ENCODE measurements at regions not wholly inside any gene's neighbourhood (a gene's known extent, or its start where the extent isn't known, plus 50 kb on each side); places are given as distances from the start of the nearest gene placed in this dataset.
"Not testable (repeated sequence)": the region's sequence is repeated elsewhere in the genome, so short reads cannot be mapped to it uniquely, and the experiment has no call there.

- Histone ChIP-seq H3K4me2 (ENCODE audit: low read length) (no peak overlapping the region), H3K4ac (ENCODE audit: low read depth, low read length) (no peak overlapping the region), H3K18ac (ENCODE audit: low read length) (no peak overlapping the region), H4K5ac (ENCODE audit: low read length) (no peak overlapping the region), H3K27me3 (ENCODE audit: insufficient read depth, low read length, poor library complexity) (no peaks in the 10 kb centered on the region), H2BK5ac (ENCODE audit: low read length) (no peak overlapping the region), H2AK5ac (ENCODE audit: low read length) (no peak overlapping the region), H3K23ac (ENCODE audit: low read length) (no peak overlapping the region), H3K27ac (ENCODE audit: low read depth, low read length) (no peak overlapping the region), H4K8ac (ENCODE audit: low read depth, low read length) (no peak overlapping the region), H2BK120ac (ENCODE audit: low read depth, low read length) (no peak overlapping the region), H3K56ac (ENCODE audit: low read length) (no peak overlapping the region), H3K36me3 (ENCODE audit: control insufficient read depth, insufficient read depth, low read length) (no peaks in the 10 kb centered on the region), H3K4me3 (ENCODE audit: low read length) (no peak overlapping the region), H3K79me2 (ENCODE audit: control insufficient read depth, insufficient read depth, low read length) (no peaks in the 10 kb centered on the region), H2BK15ac (replicated peaks; ENCODE audit: low read depth) (no peak overlapping the region), H3K4me1 (ENCODE audit: control insufficient read depth, low read depth, low read length) (no peaks in the 10 kb centered on the region), H3K79me1 (ENCODE audit: low read length) (no peaks in the 10 kb centered on the region), H3K9ac (ENCODE audit: low read length) (no peak overlapping the region)
- DNase-seq, result no peak
Observed at GRCh38 chr3:82177774-82178173, 416.3 kb upstream of the GBE1 start.

GRCh38 chr3:82165266-82165665 is 403.8 kb upstream of the GBE1 start:
- Histone ChIP-seq H2BK15ac (replicated peaks; ENCODE audit: low read depth) (no peak overlapping the region), H3K4me1 (ENCODE audit: control insufficient read depth, low read depth, low read length) (no peaks in the 10 kb centered on the region)
- no CpG with 5 or more reads among the region's 1 CpG for WGBS (ENCODE audit: extremely low coverage, insufficient coverage, low lambda C conversion rate)

GRCh38 chr3:82163907-82164520 is 402.6 kb upstream of the GBE1 start:
- H3K79me1 ChIP-seq (ENCODE audit: low read length), result no peaks in the 10 kb centered on the region
- H3K79me2 ChIP-seq (ENCODE audit: control insufficient read depth, insufficient read depth, low read length), result no peaks in the 10 kb centered on the region
- H3K56ac ChIP-seq (ENCODE audit: low read length), result no peak overlapping the region
- H3K4me2 ChIP-seq (ENCODE audit: low read length), result no peak overlapping the region
- no peaks in the 10 kb centered on the region for H3K27me3 ChIP-seq (ENCODE audit: insufficient read depth, low read length, poor library complexity)
- H3K4ac ChIP-seq (ENCODE audit: low read depth, low read length), result no peak overlapping the region
- H4K5ac ChIP-seq (ENCODE audit: low read length), result no peak overlapping the region
- H3K4me3 ChIP-seq (ENCODE audit: low read length), result no peak overlapping the region
- no peak overlapping the region for H3K9ac ChIP-seq (ENCODE audit: low read length)
- H3K4me1 ChIP-seq (ENCODE audit: control insufficient read depth, low read depth, low read length), result no peaks in the 10 kb centered on the region
- no CpG with 5 or more reads among the region's 1 CpG for WGBS (ENCODE audit: extremely low coverage, insufficient coverage, low lambda C conversion rate)
- no peak overlapping the region for H2AK5ac ChIP-seq (ENCODE audit: low read length)
- no peak overlapping the region for H3K27ac ChIP-seq (ENCODE audit: low read depth, low read length)
- peak; percentile 44 for DNase-seq
- no peak overlapping the region for H2BK5ac ChIP-seq (ENCODE audit: low read length)
- no peak overlapping the region for H4K8ac ChIP-seq (ENCODE audit: low read depth, low read length)
- H2BK15ac ChIP-seq (replicated peaks; ENCODE audit: low read depth), result no peak overlapping the region
- no peak overlapping the region for H3K23ac ChIP-seq (ENCODE audit: low read length)
- H3K18ac ChIP-seq (ENCODE audit: low read length), result no peak overlapping the region
- no peak overlapping the region for H2BK120ac ChIP-seq (ENCODE audit: low read depth, low read length)
- H3K36me3 ChIP-seq (ENCODE audit: control insufficient read depth, insufficient read depth, low read length), result no peaks in the 10 kb centered on the region

More at GRCh38 chr3:82165266-82165665, 403.8 kb upstream of the GBE1 start:
- H2AK5ac ChIP-seq (ENCODE audit: low read length), result no peak overlapping the region
- H3K4me3 ChIP-seq (ENCODE audit: low read length), result no peak overlapping the region
- H3K27me3 ChIP-seq (ENCODE audit: insufficient read depth, low read length, poor library complexity), result no peaks in the 10 kb centered on the region
- no peak overlapping the region for H3K27ac ChIP-seq (ENCODE audit: low read depth, low read length)
- no peak overlapping the region for H3K56ac ChIP-seq (ENCODE audit: low read length)
- no peak overlapping the region for H2BK120ac ChIP-seq (ENCODE audit: low read depth, low read length)
- no peak overlapping the region for H3K9ac ChIP-seq (ENCODE audit: low read length)
- no peak overlapping the region for H3K18ac ChIP-seq (ENCODE audit: low read length)
- no peak overlapping the region for H3K4ac ChIP-seq (ENCODE audit: low read depth, low read length)
- no peaks in the 10 kb centered on the region for H3K36me3 ChIP-seq (ENCODE audit: control insufficient read depth, insufficient read depth, low read length)
- no peaks in the 10 kb centered on the region for H3K79me2 ChIP-seq (ENCODE audit: control insufficient read depth, insufficient read depth, low read length)
- H4K5ac ChIP-seq (ENCODE audit: low read length), result no peak overlapping the region
- no peak for DNase-seq
- no peak overlapping the region for H3K4me2 ChIP-seq (ENCODE audit: low read length)
- no peak overlapping the region for H3K23ac ChIP-seq (ENCODE audit: low read length)
- H2BK5ac ChIP-seq (ENCODE audit: low read length), result no peak overlapping the region
- H3K79me1 ChIP-seq (ENCODE audit: low read length), result no peaks in the 10 kb centered on the region
- no peak overlapping the region for H4K8ac ChIP-seq (ENCODE audit: low read depth, low read length)

GRCh38 chr3:82157952-82158351 is 396.5 kb upstream of the GBE1 start:
- H3K79me2 ChIP-seq (ENCODE audit: control insufficient read depth, insufficient read depth, low read length), result no peaks in the 10 kb centered on the region
- DNase-seq, result peak; percentile 7
- no peak overlapping the region for H3K27ac ChIP-seq (ENCODE audit: low read depth, low read length)
- no peak overlapping the region for H4K8ac ChIP-seq (ENCODE audit: low read depth, low read length)
- no peak overlapping the region for H3K4ac ChIP-seq (ENCODE audit: low read depth, low read length)
- H2BK5ac ChIP-seq (ENCODE audit: low read length), result no peak overlapping the region
- no peaks in the 10 kb centered on the region for H3K27me3 ChIP-seq (ENCODE audit: insufficient read depth, low read length, poor library complexity)
- H3K36me3 ChIP-seq (ENCODE audit: control insufficient read depth, insufficient read depth, low read length), result no peaks in the 10 kb centered on the region
- no CpG with 5 or more reads among the region's 5 CpGs for WGBS (ENCODE audit: extremely low coverage, insufficient coverage, low lambda C conversion rate)
- H3K23ac ChIP-seq (ENCODE audit: low read length), result no peak overlapping the region
- no peak overlapping the region for H3K18ac ChIP-seq (ENCODE audit: low read length)
- H2BK120ac ChIP-seq (ENCODE audit: low read depth, low read length), result no peak overlapping the region
- no peaks in the 10 kb centered on the region for H3K79me1 ChIP-seq (ENCODE audit: low read length)
- no peak overlapping the region for H2AK5ac ChIP-seq (ENCODE audit: low read length)
- no peak overlapping the region for H3K56ac ChIP-seq (ENCODE audit: low read length)
- H2BK15ac ChIP-seq (replicated peaks; ENCODE audit: low read depth), result no peak overlapping the region
- H3K4me3 ChIP-seq (ENCODE audit: low read length), result no peak overlapping the region
- no peaks in the 10 kb centered on the region for H3K4me1 ChIP-seq (ENCODE audit: control insufficient read depth, low read depth, low read length)
- no peak overlapping the region for H3K9ac ChIP-seq (ENCODE audit: low read length)
- H3K4me2 ChIP-seq (ENCODE audit: low read length), result no peak overlapping the region
- H4K5ac ChIP-seq (ENCODE audit: low read length), result no peak overlapping the region

- H3K36me3 ChIP-seq (ENCODE audit: control insufficient read depth, insufficient read depth, low read length); H3K79me2 ChIP-seq (ENCODE audit: control insufficient read depth, insufficient read depth, low read length); H3K9ac ChIP-seq (ENCODE audit: low read length); H4K5ac ChIP-seq (ENCODE audit: low read length); DNase-seq; H3K23ac ChIP-seq (ENCODE audit: low read length); H3K4me3 ChIP-seq (ENCODE audit: low read length); H2BK15ac ChIP-seq (replicated peaks; ENCODE audit: low read depth); H4K8ac ChIP-seq (ENCODE audit: low read depth, low read length); H3K27me3 ChIP-seq (ENCODE audit: insufficient read depth, low read length, poor library complexity); H2AK5ac ChIP-seq (ENCODE audit: low read length); H3K56ac ChIP-seq (ENCODE audit: low read length); H2BK5ac ChIP-seq (ENCODE audit: low read length); H3K4ac ChIP-seq (ENCODE audit: low read depth, low read length); H2BK120ac ChIP-seq (ENCODE audit: low read depth, low read length); H3K79me1 ChIP-seq (ENCODE audit: low read length); H3K4me2 ChIP-seq (ENCODE audit: low read length); H3K18ac ChIP-seq (ENCODE audit: low read length); H3K27ac ChIP-seq (ENCODE audit: low read depth, low read length); H3K4me1 ChIP-seq (ENCODE audit: control insufficient read depth, low read depth, low read length): not testable (repeated sequence)
- no CpG with 5 or more reads among the region's 1 CpG for WGBS (ENCODE audit: extremely low coverage, insufficient coverage, low lambda C conversion rate)
Observed at GRCh38 chr3:82153892-82154291, 392.4 kb upstream of the GBE1 start.

GRCh38 chr3:82145742-82146141 is 384.3 kb upstream of the GBE1 start:
- Histone ChIP-seq H2BK5ac (ENCODE audit: low read length) (no peak overlapping the region), H3K18ac (ENCODE audit: low read length) (no peak overlapping the region), H4K8ac (ENCODE audit: low read depth, low read length) (no peak overlapping the region), H3K36me3 (ENCODE audit: control insufficient read depth, insufficient read depth, low read length) (no peaks in the 10 kb centered on the region), H3K9ac (ENCODE audit: low read length) (no peak overlapping the region), H2BK15ac (replicated peaks; ENCODE audit: low read depth) (no peak overlapping the region), H2AK5ac (ENCODE audit: low read length) (no peak overlapping the region), H3K4me2 (ENCODE audit: low read length) (no peak overlapping the region), H3K79me2 (ENCODE audit: control insufficient read depth, insufficient read depth, low read length) (no peaks in the 10 kb centered on the region), H2BK120ac (ENCODE audit: low read depth, low read length) (no peak overlapping the region), H3K27ac (ENCODE audit: low read depth, low read length) (no peak overlapping the region), H3K4me1 (ENCODE audit: control insufficient read depth, low read depth, low read length) (no peaks in the 10 kb centered on the region), H3K4me3 (ENCODE audit: low read length) (no peak overlapping the region), H4K5ac (ENCODE audit: low read length) (no peak overlapping the region), H3K56ac (ENCODE audit: low read length) (no peak overlapping the region), H3K79me1 (ENCODE audit: low read length) (no peaks in the 10 kb centered on the region), H3K27me3 (ENCODE audit: insufficient read depth, low read length, poor library complexity) (no peaks in the 10 kb centered on the region), H3K4ac (ENCODE audit: low read depth, low read length) (no peak overlapping the region), H3K23ac (ENCODE audit: low read length) (no peak overlapping the region)
- DNase-seq, result peak; percentile 7
- WGBS (ENCODE audit: extremely low coverage, insufficient coverage, low lambda C conversion rate), result no CpG with 5 or more reads among the region's 2 CpGs
